Breast epithelium (tissue), 4 donors: ENCODE measurements at regions not wholly inside any gene's neighbourhood (a gene's known extent, or its start where the extent isn't known, plus 50 kb on each side); places are given as distances from the start of the nearest gene placed in this dataset.
A peak's percentile ranks its signal among the peaks of the same experiment; 100 is the strongest.

Experiments
- DNase-seq, 2 donors: peaks; one replicate each; pipeline ENCODE4 v3.0.0-alpha.2; 2019; ENCODE audit warnings: low spot score in 2 of 2
- H3K27ac ChIP-seq, 2 donors: fragments of 200-600 bp; sonication (generic) in 1 of 2; one replicate each; pipeline ENCODE4 v1.5.1; 2016 to 2019; ENCODE audit warnings: mild to moderate bottlenecking in 1 of 2
- H3K27me3 ChIP-seq, 2 donors: fragments of 200-600 bp; sonication (generic) in 1 of 2; one replicate each; pipeline versions ENCODE4 v1.5.1 to v1.6.0; 2017 to 2019; ENCODE audit warnings: control low read depth in 1 of 2, mild to moderate bottlenecking in 1 of 2
- H3K36me3 ChIP-seq: fragments of 200-600 bp; one replicate; pipeline ENCODE4 v1.5.1; 2019
- H3K4me1 ChIP-seq, 2 donors: fragments of 200-600 bp; sonication (generic); one replicate each; pipeline ENCODE4 v1.5.1; 2016 to 2019; ENCODE audit warnings: control low read depth in 1 of 2
- H3K4me3 ChIP-seq, 3 donors: fragments of 200-600 bp; sonication (generic); 1 replicate in 2 of 3; 2 replicates in 1 of 3; pipeline ENCODE4 v1.5.1; 2016 to 2019; ENCODE audit warnings: mild to moderate bottlenecking in 3 of 3, moderate library complexity in 2 of 3
- H3K9me3 ChIP-seq, 2 donors: fragments of 200-600 bp; sonication (generic) in 1 of 2; one replicate each; pipeline ENCODE4 v1.5.1; 2016 to 2019; ENCODE audit warnings: control low read depth in 1 of 2
- CTCF ChIP-seq, 3 donors: fragments of 450-650 bp; IDR thresholded peaks; one replicate each; pipeline ENCODE4 v1.5.1; 2016 to 2017; ENCODE audit warnings: antibody characterized with exemption in 3 of 3, mild to moderate bottlenecking in 3 of 3, moderate library complexity in 3 of 3
- POLR2A ChIP-seq: fragments of 450-650 bp; IDR thresholded peaks from one replicate; pipeline ENCODE4 v1.6.1; 2016; ENCODE audit warnings: antibody characterized with exemption, mild to moderate bottlenecking, moderate library complexity
- POLR2AphosphoS5 ChIP-seq, 3 donors: sonication (generic); formaldehyde crosslinking; IDR thresholded peaks; one replicate each; pipeline ENCODE4 v1.6.1; 2017; ENCODE audit warnings: antibody characterized with exemption in 3 of 3
- intact Hi-C: fragments of 100-400 bp; cut with DNase I; formaldehyde crosslinking; loops from one replicate; pipeline ENCODE4 v1.15.1; 2023; ENCODE audit warnings: low total_unique reads

- Histone ChIP-seq H3K27me3 (no peaks in the 10 kb centered on the region), H3K27ac (no peak overlapping the region), H3K4me1 (no peaks in the 10 kb centered on the region), H3K9me3 (no peaks in the 10 kb centered on the region), H3K36me3 (no peaks in the 10 kb centered on the region), H3K4me3 (no peak overlapping the region)
- TF ChIP-seq POLR2A (no peak), POLR2AphosphoS5 (IDR thresholded peaks at IDR 0.05) (no peak), CTCF (IDR thresholded peaks at IDR 0.05) (no peak)
- no peak for DNase-seq
- intact Hi-C loops = no loop called here
Observed at GRCh38 chr5:66302344-66302743, 158.2 kb downstream of the SREK1 start.

GRCh38 chr5:66306105-66306843 is 162.2 kb downstream of the SREK1 start:
- DNase-seq = peak in 1 of 2 donors; percentile 35
- Histone ChIP-seq H3K27me3 (no peaks in the 10 kb centered on the region), H3K27ac (no peak overlapping the region), H3K36me3 (no peaks in the 10 kb centered on the region), H3K9me3 (no peaks in the 10 kb centered on the region), H3K4me3 (no peak overlapping the region), H3K4me1 (no peaks in the 10 kb centered on the region)
- TF ChIP-seq POLR2A (no peak), CTCF (IDR thresholded peaks at IDR 0.05) (peak; percentile 21 to 66 (median 54))
- intact Hi-C loops = no loop called here

- no peak for DNase-seq
- no peak overlapping the region for H3K27ac ChIP-seq
- H3K27me3 ChIP-seq = no peaks in the 10 kb centered on the region
- H3K9me3 ChIP-seq = no peaks in the 10 kb centered on the region
- no peaks in the 10 kb centered on the region for H3K36me3 ChIP-seq
- H3K4me3 ChIP-seq = no peak overlapping the region
- intact Hi-C loops = no loop called here
- TF ChIP-seq CTCF (IDR thresholded peaks at IDR 0.05) (no peak), POLR2A (no peak), POLR2AphosphoS5 (IDR thresholded peaks at IDR 0.05) (no peak)
- H3K4me1 ChIP-seq = no peaks in the 10 kb centered on the region
Observed at GRCh38 chr5:66306844-66307315, 162.8 kb downstream of the SREK1 start.

- Histone ChIP-seq H3K36me3 (no peaks in the 10 kb centered on the region), H3K4me1 (no peaks in the 10 kb centered on the region), H3K27me3 (no peaks in the 10 kb centered on the region), H3K4me3 (no peak overlapping the region), H3K9me3 (no peaks in the 10 kb centered on the region), H3K27ac (no peak overlapping the region)
- intact Hi-C loops = no loop called here
- no peak for TF ChIP-seq POLR2A
- peak in 2 of 3 donors; percentile 59 to 60 for TF ChIP-seq CTCF (IDR thresholded peaks at IDR 0.05)
- no peak for TF ChIP-seq POLR2AphosphoS5 (IDR thresholded peaks at IDR 0.05)
- no peak for DNase-seq
Observed at GRCh38 chr5:66307647-66308241, 163.6 kb downstream of the SREK1 start.

GRCh38 chr5:66312266-66312665 is 168.2 kb downstream of the SREK1 start:
- no peaks in the 10 kb centered on the region for H3K4me1 ChIP-seq
- no peak overlapping the region for H3K4me3 ChIP-seq
- intact Hi-C loops = no loop called here
- no peak for TF ChIP-seq CTCF (IDR thresholded peaks at IDR 0.05)
- no peak for TF ChIP-seq POLR2A
- TF ChIP-seq POLR2AphosphoS5 (IDR thresholded peaks at IDR 0.05) = no peak
- H3K27ac ChIP-seq = no peak overlapping the region
- H3K36me3 ChIP-seq = no peaks in the 10 kb centered on the region
- no peaks in the 10 kb centered on the region for H3K27me3 ChIP-seq
- DNase-seq = no peak
- H3K9me3 ChIP-seq = no peaks in the 10 kb centered on the region
